ENCODE measurements at regions not wholly inside any gene's neighbourhood (a gene's known extent, or its start where the extent isn't known, plus 50 kb on each side); places are given as distances from the start of the nearest gene placed in this dataset.

DNA sequence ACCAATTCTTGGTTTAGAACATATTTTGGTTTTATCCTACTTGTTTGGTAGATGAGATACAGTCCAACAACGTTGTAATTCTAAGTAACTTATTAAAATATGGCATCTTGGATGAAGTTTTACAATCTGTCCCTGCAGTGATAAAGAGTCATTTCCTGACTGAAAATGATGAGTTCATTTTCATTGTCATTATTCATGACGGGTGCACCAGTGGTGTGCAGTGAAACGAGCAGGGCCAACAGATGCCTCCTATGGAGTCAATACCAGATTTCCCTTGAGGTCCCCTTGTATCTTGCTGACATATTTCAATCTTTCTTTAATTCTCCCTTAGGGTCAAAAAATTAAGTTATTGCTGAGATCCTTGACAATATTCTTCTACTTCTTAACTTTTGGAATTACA, 438.5 kb downstream of the LRIG3 start:
- DNase-seq (ENCODE audit: low read depth): no peak

DNA sequence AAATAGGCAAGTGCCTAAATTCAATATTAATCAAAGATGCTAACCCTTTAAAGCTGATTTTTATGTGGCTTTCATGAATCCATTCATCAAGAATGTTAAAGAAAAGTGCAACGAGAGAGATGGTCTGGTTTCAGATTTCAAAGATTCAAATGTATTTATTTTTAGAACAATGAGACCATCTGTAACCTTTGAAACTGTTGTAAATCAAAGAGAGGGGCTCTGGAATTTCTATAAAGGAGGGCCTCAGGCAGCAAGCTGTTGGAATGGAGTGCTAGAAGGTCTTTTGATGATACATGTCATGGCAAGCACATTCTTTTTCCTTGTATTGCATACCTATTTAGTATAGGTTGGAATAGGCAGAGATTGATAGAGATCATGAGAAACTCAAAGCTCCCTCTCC, 433.0 kb downstream of the LRIG3 start:
- no peak for DNase-seq (ENCODE audit: low read depth)

DNA sequence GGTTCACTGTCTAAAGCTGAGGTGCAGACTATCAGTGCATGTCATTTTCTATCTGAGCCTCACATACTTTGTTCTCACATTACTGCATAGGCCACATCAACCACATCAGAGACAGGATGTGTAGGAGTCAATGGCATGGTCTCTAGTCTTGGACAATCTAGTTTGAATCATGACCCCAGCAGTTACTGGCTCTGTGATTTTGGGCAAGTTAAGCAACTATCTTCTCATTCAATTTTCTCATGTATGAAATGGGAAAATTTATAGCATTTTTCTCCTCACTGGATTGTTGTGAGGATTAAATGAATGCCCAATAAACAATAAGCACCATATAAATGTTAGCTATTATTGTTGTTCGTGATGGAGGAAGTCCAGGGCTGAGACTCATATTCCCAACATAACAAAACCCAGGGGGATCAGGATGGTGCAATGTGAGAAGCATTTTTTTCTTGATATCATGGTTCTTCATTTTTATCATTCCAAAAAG, 432.6 kb downstream of the LRIG3 start:
- no peak for DNase-seq (ENCODE audit: low read depth)

DNA sequence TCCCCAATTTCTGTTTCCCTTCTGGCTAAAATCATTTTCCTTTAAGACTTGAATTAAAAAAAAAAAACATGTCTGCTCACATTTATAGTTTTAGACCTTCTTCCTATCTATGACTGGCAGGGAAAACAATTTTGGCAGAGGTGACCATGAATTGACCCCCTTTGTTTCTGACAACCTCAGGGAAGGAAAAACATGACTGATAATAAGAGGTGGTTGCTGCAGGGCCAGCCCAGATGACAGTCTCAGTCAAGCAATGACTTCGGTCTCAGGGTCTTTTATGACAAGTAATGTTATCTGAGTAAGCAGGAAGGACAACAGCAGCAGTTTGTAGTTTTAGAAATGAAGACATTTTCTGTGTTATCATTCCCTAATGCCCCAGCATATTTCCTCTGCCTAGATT, 430.9 kb downstream of the LRIG3 start:
- no peak for DNase-seq (ENCODE audit: low read depth)

DNA sequence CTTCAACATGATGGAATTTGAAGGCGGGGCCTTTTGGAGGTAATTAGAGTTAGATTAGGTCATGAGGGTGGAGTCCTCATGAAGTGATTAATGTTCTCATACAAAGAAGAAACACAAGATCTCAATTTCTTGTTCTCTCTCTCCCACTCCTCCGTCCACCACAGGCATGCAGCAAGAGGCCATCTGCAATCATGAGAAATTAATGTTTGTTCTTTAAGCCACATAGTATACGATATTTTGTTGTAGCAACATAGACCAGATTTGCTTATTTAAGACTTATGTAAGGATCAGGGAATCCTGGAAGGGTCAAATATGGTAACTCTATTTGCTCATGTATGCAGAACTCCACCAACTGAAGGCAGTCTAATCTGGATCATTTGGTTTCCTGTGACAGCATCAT, 429.0 kb downstream of the LRIG3 start:
- DNase-seq (ENCODE audit: low read depth): no peak

DNA sequence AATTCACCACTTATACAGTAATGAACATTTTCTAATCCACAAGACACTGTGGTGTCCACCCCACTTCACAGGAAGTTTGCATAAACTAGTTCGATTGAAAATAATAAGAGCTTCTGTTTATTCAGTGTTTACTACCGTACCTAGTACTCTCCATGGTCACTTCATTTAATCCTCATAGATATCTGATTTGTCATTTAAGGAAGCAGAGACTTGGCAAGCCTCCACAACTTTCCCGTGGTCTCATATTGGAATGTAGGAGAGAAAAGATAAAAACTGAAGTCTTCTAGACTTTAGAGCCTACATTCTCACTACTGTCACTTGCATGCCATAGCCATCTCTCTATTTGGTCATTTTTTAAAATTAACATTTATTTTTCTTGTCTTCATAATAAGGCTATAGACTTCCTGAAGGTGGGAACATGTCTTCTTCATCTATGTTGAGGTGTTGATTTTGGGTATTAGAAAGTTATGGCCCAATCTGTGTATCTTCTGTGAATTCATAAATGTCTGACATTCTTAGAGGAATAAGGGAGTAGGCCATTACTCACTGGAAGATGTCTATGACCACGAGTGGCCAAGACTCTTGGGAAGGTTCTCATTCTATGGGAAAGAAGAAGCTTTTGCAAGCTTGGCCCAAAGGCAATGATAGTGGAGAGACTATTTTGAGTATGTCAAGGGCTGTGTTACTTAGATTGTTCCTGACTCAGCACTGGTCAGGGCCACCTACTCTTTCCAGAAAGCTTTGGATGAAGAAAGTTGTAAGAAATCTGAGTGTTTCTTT, 423.7 kb downstream of the LRIG3 start:
- DNase-seq (ENCODE audit: low read depth): peak; percentile 41

DNA sequence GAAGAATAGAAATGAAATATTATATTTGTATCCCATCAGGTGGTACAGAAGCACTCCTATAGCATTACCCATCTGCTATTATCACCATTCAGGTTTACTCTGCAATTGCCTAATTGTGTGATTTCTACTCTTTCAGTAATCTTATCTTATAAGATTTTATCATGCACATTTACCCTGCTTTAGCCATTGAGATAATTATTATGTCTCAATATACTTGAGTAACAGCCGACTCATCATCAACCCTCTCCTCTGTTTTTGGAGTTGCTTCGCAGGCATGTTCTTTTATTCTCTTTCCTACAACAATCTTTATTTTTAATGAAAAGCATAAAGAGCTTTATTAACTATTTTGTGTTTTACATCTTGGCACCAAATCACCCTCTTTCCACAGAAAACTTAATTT, 419.9 kb downstream of the LRIG3 start:
- DNase-seq (ENCODE audit: low read depth): no peak

DNA sequence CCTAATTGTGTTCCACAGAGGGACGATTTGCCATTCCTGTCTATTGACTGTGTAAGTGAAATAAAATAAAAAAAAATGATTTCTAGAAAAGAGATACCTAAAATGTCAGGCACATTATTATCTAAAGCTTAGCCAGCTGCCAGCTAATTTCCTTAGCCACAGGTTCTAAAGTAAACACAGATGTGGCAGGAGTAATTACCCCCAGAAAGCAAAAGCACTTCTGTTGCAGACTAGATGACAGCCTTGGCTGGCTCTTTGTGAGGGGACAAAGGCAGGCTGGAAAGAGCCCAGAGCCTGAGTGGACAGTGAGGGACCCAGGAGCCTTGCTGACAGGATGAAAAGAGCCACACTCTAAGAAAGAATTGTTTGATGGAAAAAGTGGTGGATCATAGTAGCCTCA, 418.1 kb downstream of the LRIG3 start:
- no peak for DNase-seq (ENCODE audit: low read depth)

DNA sequence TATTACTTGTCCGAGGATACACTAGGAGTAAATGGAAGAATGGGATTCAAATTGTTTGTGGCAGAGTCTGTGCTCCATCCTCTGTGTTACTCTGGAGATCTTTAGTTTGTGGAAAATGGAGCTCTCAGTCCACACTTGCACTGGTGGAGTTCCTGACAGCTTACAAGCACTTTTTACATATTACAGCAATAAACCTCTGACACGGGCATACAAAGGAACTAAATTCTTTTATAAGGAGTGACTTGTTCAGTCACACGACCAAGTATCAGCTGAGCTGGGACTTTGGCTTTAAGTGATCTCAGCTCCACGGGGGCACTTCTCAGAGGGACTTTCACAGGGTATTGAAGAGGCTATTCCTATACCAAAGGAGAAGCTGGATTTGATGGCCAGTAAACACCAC, 417.5 kb downstream of the LRIG3 start:
- DNase-seq (ENCODE audit: low read depth): no peak

DNA sequence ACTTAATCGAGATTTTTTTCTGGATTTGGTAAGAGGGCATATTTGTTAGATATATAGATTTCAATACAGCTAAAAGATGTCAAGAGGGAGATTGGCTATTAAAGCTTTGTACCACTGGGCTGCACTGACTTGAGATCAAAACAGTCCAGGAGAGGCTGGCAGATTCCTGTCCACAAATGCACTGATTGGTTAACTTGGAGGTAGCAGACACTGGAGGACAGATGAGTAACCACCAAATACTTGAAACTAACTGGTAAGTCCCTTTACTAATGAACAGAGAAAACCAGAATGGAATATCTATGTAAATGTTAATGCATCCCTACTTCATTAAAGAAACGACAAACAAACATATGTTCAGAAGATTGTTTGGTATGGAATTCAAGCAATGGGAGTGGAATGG, 416.6 kb downstream of the LRIG3 start:
- DNase-seq (ENCODE audit: low read depth): no peak

DNA sequence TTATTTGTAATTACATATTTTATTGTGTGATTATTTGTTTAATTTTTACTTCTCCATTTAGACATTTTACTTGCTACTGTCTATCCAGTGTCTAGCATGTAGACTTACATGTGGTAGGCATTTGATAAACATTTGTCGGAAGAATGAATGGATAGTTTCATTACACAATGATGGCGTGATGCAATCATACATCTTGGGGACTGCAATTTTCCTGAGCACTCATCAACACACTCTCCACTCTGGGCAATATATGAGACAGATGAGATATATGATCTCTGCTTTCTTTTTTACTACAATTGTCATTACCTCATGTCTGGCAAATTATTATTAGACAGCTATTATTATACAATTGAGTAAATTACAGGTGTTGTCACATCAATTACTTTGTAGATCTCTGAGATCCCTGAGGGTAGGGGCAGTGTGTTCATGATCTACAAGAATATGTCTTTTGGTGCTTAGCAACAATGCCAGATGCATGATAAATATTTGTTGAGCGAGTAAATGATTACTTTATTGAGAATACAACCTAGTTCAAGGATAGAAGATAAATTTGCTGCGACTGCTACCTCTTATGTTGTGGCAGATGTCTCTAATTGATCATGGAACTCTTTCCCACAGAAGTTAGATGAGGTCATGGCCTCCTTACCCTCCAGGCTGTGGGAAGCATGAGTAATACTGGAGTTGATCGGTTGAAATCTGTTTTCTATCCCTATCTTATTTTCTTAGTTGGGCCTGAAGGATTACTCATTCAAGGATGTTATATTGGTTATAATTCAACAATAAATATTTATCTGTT, 416.0 kb downstream of the LRIG3 start:
- DNase-seq (ENCODE audit: low read depth): no peak

DNA sequence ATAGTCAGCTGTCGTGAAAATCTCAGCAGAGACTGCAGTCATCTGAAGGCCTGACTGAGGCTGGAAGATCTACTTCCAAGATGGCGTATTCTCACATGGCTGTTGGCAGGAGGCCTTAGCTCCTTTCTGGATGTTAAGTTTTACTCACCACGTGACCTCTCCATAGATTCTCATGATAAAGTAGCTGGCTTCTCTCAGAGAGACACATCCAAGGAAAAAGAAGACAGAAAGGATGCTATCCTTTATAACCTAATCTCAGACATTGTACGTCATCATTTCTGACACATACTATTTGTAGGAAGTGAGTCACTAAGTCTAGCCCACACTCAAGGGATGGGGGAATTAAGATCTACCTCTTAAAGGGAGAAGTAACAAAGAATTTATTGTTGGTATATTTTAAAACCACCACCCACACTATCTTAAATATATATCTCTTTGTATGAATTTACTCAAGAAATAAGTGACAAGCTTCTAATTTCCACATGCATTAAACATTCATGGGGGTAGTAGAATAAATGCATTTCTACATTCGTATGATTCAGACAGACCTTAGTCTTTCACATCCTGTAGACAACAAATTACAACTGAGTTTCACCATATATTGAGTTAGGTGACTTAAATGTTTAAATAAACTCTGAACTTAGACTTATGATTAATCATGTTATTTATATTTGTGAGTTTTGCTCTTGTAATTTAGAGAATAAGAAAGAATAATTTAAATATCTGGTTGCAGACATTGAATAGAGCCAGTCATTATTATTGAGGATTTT, 411.0 kb downstream of the LRIG3 start:
- no peak for DNase-seq (ENCODE audit: low read depth)

DNA sequence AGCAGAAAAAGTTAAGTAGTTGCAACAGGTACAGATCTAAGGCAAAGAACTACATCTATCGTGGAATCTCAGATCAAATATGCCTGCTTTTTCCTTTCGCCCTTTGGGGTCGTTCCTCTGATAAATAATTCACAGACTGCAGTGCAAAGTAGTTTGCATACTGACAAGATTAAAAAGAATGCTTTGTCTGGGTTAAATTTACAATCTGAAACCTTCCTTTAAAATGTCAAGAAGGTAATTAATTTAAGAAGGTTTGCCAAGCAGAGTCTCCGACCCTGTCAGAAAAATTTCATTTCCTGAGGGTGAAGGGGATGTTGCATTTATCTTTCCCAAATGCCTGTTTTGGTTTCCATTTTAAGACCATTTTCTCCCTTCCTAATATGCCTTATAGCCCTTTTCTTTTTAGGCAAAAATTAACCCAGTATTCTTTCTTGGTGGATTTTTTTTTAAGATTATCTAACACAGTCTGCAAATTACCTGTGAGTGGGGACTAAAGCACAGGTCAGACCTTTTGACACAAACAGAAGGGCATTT, 406.9 kb downstream of the LRIG3 start:
- DNase-seq (ENCODE audit: low read depth): no peak

DNA sequence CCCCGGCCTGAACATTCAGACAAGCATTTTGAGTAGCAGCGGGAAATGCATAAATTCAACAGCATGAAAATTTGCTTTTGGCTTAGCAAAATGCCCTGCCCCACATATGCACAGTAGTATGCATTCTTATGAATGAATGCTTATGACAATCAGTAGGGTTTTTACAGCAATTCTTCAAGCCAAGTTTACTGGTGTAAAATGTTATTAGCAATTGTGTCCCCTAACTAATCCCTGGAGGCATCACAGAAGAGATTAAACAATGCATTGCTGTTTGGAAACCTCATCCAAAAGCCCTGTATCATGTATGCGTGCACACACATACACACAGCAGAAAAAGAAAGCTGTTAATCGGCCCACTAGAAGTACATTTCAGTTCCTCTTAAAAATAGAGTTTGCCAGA, 406.5 kb downstream of the LRIG3 start:
- DNase-seq (ENCODE audit: low read depth): no peak

DNA sequence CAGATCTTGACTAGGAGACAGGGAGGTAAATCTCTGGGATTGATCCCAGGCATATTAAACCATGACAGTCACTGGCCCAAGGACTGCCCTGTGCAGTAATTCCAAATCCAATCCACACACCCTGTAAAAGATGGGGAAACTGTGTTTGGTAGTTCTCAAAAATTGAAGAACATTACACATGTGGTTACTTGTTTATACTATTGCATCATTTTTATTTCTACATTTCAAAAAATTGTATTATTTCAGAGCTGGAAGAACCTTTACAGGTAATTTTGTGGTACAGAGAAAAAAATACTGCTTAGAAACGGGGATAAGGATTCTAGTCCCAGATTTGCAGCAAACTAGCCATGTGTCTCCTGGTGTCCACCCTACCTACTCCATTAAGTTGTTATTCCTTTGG, 400.5 kb downstream of the LRIG3 start:
- no peak for DNase-seq (ENCODE audit: low read depth)

DNA sequence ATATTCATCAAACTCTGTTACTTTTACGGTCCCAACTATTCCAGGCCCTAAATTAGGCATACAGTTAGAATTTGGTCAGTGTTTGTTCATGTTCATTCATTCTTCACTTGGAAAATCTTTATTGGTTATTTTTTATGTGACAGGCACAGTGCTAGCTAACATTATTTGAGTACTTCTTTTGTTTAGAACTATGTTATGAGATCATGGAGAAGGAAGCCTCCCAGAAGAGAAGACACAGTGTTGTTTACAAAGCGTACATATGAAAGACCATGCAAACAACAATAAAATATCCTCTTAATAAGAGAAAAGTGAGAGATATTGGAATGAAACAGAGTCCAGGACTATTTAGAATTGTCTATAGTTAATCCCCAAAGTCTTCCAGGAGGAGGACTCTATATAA, 399.2 kb downstream of the LRIG3 start:
- DNase-seq (ENCODE audit: low read depth): no peak

DNA sequence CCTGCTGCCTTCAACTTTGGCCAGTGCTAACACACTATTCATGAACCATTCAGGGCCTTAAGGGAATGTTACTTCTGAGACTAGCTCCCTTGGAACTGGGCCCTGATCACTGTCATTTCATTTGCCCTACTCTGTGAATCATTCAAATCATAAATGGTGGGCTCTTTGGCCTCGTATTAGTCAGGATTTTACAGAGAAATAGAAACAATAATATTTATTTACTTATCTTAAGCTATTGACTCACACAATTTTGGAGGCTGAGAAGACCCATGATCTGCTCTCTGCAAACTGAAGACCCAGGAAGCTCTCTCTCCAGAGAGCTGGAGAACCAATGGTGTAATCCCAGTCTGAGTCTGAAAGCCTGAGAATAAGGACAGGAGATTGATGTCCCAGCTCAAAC, 398.5 kb downstream of the LRIG3 start:
- no peak for DNase-seq (ENCODE audit: low read depth)

DNA sequence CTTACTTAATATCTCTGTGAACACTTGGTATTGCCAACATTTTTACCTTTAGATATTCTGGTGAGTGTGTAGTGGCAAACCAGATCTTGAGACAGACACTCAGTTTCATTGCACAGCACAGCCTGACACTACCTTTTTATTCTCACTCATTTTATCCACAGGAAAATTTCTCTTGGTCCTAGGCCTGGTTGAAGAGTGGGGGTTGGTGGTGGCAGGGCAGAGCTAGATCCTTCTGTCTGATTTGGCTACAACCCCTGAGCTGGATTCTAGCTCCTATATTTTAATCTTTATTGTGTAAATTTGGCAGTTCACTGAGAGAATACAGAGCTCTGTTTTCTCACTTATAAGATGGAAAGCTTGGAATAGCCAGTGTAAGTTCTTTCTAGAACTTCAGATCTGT, 396.9 kb downstream of the LRIG3 start:
- no peak for DNase-seq (ENCODE audit: low read depth)

DNA sequence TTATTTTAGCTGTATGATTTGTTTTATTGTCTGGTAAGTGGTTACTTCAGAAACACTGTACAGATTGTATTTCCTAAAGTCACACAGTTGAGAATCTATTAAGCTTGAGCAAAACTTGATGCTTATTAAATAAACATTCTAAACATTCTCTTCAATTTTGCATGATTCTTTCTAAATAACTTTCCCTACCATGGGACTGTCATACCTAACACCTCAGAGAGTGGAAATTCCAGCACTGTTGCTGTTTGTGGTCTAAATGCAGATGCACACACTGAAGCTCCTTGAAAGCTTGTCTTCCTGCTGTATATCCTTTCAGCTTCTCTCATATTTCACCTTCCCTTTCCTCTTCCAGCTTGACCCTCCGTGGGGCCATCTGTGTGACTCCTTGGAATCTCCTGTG, 392.0 kb downstream of the LRIG3 start:
- no peak for DNase-seq (ENCODE audit: low read depth)

DNA sequence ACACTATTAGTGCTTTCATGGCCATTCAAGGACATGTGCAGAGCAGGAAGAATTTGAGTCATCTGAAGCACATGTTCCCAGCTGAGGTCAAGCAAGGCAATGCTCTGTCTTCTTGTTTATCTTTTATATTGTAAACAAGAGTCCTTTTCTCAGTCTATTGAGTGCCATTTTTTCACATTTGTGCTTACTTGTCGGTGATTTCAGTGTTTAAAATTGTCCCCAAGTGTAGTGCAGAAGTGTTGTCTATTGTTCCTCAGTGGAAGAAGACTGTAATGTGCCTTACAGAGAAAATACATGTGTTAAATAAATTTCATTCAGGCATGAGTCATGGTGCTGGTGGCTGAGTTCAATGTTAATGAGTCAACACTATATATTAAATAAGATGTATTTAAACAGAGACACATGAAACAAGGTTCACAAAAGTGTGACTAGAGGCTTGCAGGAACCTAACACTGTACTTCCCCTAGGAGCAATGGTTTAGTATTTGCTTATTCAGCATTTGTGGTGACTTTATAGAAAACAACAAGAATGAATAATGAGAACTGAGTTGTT, 391.1 kb downstream of the LRIG3 start:
- peak; percentile 70 for DNase-seq (ENCODE audit: low read depth)

DNA sequence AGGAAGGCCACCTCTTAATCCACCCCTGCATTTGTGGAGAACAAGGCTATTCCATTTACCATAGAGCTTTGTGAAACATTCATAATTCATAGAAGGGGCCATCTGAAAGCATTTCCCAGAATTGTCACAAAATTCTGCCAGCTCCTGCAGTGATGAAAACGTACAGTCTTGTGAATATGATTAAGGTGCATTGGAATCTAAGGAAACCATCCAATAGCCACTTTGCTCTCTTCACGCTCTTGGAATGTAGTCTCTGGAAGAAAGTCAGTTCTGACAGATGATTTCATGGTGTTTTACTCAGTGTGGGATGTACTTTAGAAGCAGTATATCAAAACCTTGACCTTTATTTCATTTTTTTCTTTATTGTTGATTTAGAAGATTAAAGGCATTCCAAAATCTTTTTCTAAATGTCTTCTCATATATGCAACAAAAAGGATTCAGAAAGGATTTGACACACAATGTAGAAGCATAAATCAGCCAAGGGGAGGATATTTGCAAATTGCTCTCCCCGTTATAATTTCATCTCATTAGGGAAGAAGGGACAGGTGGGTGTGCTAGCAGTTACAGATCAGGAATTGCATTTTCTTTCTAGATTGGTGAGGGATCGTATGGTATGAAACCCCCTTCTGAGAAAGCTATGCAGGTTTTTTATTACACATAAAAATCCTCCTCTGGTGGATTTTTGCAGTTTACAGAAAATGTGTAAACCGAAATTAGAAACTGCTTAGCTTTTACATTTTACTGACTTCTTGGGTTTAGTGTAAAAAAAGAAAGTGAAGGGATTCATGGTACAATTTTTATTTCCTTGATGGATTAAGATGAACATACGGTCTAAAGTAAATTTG, 390.2 kb downstream of the LRIG3 start:
- peak; percentile 90 for DNase-seq (ENCODE audit: low read depth)
